GM18499 (cell line): ENCODE measurements at regions not wholly inside any gene's neighbourhood (a gene's known extent, or its start where the extent isn't known, plus 50 kb on each side); places are given as distances from the start of the nearest gene placed in this dataset.

Experiments used
- ATAC-seq: cut with Tn5 transposase; IDR thresholded peaks from one replicate; pipeline ENCODE4 v1.9.1; 2021; ENCODE audit warnings: moderate number of reproducible peaks; ENCODE audit not compliant: insufficient read depth, unreplicated experiment

- ATAC-seq, result no peak
Measured at GRCh38 chr6:47091886-47092668, 49.9 kb upstream of the ADGRF1 start.
